ENCODE measurements at regions not wholly inside any gene's neighbourhood (a gene's known extent, or its start where the extent isn't known, plus 50 kb on each side); places are given as distances from the start of the nearest gene placed in this dataset.
A peak's percentile ranks its signal among the peaks of the same experiment; 100 is the strongest.

DNA sequence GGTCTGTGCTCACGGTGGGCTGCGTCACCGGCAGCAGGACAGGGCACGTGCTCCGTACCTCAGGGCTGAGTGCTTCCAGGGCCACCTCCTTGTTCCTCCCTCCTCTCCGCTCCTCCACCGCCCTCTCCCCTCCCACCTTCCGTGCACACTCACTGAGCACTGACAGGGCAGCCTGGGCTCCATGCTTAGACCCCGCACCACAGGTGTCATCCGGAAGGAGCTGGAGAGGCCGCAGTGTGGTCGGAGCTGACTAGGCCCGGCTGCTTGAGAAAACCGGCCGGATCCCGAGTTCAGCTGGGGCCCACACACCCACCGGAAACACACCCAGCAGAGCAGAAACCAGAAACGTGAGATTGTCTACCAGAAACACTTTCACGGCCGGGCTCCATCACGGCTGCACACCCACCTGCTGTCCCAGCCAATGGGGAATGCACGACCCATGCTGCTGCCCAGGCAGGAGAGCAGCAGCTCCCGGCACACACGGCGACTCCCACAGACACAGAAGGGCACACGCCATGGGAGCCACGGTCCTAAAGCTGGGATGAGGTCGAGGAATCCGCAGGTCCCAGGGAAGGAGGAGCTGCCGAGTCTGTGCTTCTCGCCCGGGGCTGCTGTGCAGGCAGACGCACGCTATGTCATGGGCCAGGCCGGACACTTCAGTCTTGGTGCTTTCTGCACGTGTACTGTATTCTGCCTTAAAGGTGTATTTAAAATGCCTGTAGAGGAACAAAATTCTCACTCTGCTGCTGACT lies 55.0 kb upstream of the ZNF469 start:
- H3K4me1 ChIP-seq (replicated peaks in 1 of 2; ENCODE audit: control insufficient read depth in 2 of 2, insufficient read depth in 2 of 2, low read length in 2 of 2), result peaks cover 16 to 67% of the 10 kb centered on the region in 2 experiments
- no peaks in the 10 kb centered on the region for H3K27me3 ChIP-seq (ENCODE audit: control insufficient read depth in 2 of 2, insufficient read depth in 2 of 2, low read length in 2 of 2)
- no peak for TF ChIP-seq PHB (CRISPR knock-in tag; IDR thresholded peaks at IDR 0.05)
- TF ChIP-seq, protein P1, sequence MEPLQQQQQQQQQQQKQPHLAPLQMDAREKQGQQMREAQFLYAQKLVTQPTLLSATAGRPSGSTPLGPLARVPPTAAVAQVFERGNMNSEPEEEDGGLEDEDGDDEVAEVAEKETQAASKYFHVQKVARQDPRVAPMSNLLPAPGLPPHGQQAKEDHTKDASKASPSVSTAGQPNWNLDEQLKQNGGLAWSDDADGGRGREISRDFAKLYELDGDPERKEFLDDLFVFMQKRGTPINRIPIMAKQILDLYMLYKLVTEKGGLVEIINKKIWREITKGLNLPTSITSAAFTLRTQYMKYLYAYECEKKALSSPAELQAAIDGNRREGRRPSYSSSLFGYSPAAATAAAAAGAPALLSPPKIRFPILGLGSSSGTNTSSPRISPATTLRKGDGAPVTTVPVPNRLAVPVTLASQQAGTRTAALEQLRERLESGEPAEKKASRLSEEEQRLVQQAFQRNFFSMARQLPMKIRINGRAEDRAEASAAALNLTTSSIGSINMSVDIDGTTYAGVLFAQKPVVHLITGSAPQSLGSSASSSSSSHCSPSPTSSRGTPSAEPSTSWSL (CRISPR knock-in tag; IDR thresholded peaks at IDR 0.05; ENCODE audit: borderline replicate concordance), result no peak
- TF ChIP-seq KAT7 (CRISPR knock-in tag; IDR thresholded peaks at IDR 0.05; ENCODE audit: borderline replicate concordance), result no peak
- TF ChIP-seq TARDBP (IDR thresholded peaks at IDR 0.05), result no peak
- TF ChIP-seq NR2C1 (IDR thresholded peaks at IDR 0.05), result no peak
- TF ChIP-seq NR2C1 (tag; IDR thresholded peaks at IDR 0.05), result no peak
- TF ChIP-seq, protein P2, sequence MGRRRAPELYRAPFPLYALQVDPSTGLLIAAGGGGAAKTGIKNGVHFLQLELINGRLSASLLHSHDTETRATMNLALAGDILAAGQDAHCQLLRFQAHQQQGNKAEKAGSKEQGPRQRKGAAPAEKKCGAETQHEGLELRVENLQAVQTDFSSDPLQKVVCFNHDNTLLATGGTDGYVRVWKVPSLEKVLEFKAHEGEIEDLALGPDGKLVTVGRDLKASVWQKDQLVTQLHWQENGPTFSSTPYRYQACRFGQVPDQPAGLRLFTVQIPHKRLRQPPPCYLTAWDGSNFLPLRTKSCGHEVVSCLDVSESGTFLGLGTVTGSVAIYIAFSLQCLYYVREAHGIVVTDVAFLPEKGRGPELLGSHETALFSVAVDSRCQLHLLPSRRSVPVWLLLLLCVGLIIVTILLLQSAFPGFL (CRISPR knock-in tag; IDR thresholded peaks at IDR 0.05), result no peak
- no peaks in the 10 kb centered on the region for H3K9me1 ChIP-seq (ENCODE audit: control insufficient read depth, insufficient read depth, low read length)
- H3K4me3 ChIP-seq, result no peak overlapping the region
- H3K9me3 ChIP-seq (replicated peaks; ENCODE audit: control insufficient read depth, insufficient read depth, low read depth, low read length), result no peaks in the 10 kb centered on the region; the same call in 1 of the 2 replicates
- ChIA-PET CTCF (ENCODE audit: low intra/inter-chr PET ratio) (no interaction called here), POLR2A (interaction anchor here (0.7 kb wide), 1 partner anchor 420 kb away, joined by 3 read pairs; no protein-coding TSS in a partner anchor)
- no peak for ATAC-seq
- intact Hi-C loops (cut with micrococcal nuclease), result no loop called here
- DNase-seq (ENCODE audit: extremely low read depth in 1 of 4, low spot score in 3 of 4), result no peak
- no peak overlapping the region for H3K4me2 ChIP-seq (ENCODE audit: insufficient read depth, low read length)
- H3K79me2 ChIP-seq (ENCODE audit: control insufficient read depth, insufficient read depth, low read length), result no peaks in the 10 kb centered on the region
- peak overlapping the region in 1 of 2 experiments; percentile 39; a peak in 2 of 4 replicates for H3K9ac ChIP-seq (ENCODE audit: insufficient read depth in 1 of 2, low read depth in 2 of 2, low read length in 2 of 2)
- in situ Hi-C loops (cut with MboI), result no loop called here
- no peak overlapping the region for H3K27ac ChIP-seq (ENCODE audit: extremely low read depth, low read depth, low read length)
- H2AFZ ChIP-seq (ENCODE audit: low read depth, low read length), result no peak overlapping the region
- no peaks in the 10 kb centered on the region for H3K36me3 ChIP-seq (ENCODE audit: control insufficient read depth, insufficient read depth, low read length)
- 76% methylated on average over 26 of the region's 36 CpGs for WGBS (ENCODE audit: insufficient coverage, low coverage, missing lambda C conversion rate)
- H4K20me1 ChIP-seq (replicated peaks; ENCODE audit: control insufficient read depth, insufficient read depth, low read length), result no peaks in the 10 kb centered on the region
- BruUV-seq (replicated peaks), result no TSS peak
- FAIRE-seq, result no peak

Data from K562 (cell line).